Thoracic aorta (tissue), 2 donors: ENCODE measurements at regions not wholly inside any gene's neighbourhood (a gene's known extent, or its start where the extent isn't known, plus 50 kb on each side); places are given as distances from the start of the nearest gene placed in this dataset.

ENCODE experiments used
- ATAC-seq: fragments of 150-250 bp; one replicate; pipeline ENCODE4 v1.8.0; 2017; ENCODE audit warnings: low read depth; ENCODE audit not compliant: insufficient number of reproducible peaks, low FRiP score
- DNase-seq: peaks from one replicate; pipeline ENCODE4 v3.0.0-alpha.2; 2020; ENCODE audit warnings: low spot score
- H3K27ac ChIP-seq, 2 donors: fragments of 200-600 bp; sonication (generic); 1 replicate in 1 of 2; 2 replicates in 1 of 2; pipeline ENCODE4 v1.5.1; 2016; ENCODE audit warnings: mild to moderate bottlenecking in 2 of 2, moderate library complexity in 2 of 2
- H3K27me3 ChIP-seq: fragments of 200-600 bp; sonication (generic); replicated peaks from 2 replicates; pipeline ENCODE4 v1.6.0; 2016; ENCODE audit warnings: mild to moderate bottlenecking; ENCODE audit not compliant: insufficient read depth
- H3K36me3 ChIP-seq: fragments of 200-600 bp; sonication (generic); one replicate; pipeline ENCODE4 v1.5.1; 2016
- H3K4me1 ChIP-seq, 2 donors: fragments of 200-600 bp; sonication (generic); 1 replicate in 1 of 2; 2 replicates in 1 of 2; pipeline versions ENCODE4 v1.5.1 to v1.6.0; 2016; ENCODE audit warnings: low read depth in 2 of 2, mild to moderate bottlenecking in 1 of 2; ENCODE audit not compliant: control insufficient read depth in 1 of 2
- H3K4me3 ChIP-seq: fragments of 200-600 bp; sonication (generic); 2 replicates; pipeline ENCODE4 v1.5.1; 2016; ENCODE audit warnings: mild to moderate bottlenecking
- H3K9me3 ChIP-seq: fragments of 200-600 bp; sonication (generic); 2 replicates; pipeline ENCODE4 v1.5.1; 2016
- TF ChIP-seq, protein P1 (sequence below): fragments of 200-600 bp; sonication (generic); IDR thresholded peaks from one replicate; pipeline ENCODE4 v1.5.1; 2019; ENCODE audit warnings: antibody characterized with exemption

DNA sequence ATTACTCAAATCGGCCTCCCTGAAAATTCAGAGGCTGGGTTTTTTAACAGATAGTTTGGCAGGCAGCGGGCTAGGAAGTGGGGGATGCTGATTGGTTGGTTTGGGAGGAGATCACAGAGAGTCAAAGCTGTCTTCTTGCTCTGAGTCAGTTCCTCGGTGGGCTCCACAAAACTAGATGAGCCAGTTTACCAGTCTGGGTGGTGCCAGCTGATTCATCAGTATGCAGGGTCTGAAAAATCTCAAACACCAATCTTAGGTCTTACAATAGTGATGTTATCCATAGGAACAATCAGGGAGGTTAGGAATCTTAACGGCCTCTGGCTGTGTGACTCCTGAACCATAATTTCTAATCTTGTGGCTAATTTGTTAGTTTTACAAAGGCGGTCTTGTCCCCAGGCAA, 190.7 kb downstream of the C6orf118 start:
- H3K36me3 ChIP-seq: no peaks in the 10 kb centered on the region
- H3K27me3 ChIP-seq: no peaks in the 10 kb centered on the region
- DNase-seq: no peak
- H3K9me3 ChIP-seq: no peaks in the 10 kb centered on the region
- H3K27ac ChIP-seq: no peak overlapping the region
- H3K4me3 ChIP-seq: no peak overlapping the region
- H3K4me1 ChIP-seq: no peaks in the 10 kb centered on the region
- ATAC-seq: no peak
- TF ChIP-seq, protein P1, sequence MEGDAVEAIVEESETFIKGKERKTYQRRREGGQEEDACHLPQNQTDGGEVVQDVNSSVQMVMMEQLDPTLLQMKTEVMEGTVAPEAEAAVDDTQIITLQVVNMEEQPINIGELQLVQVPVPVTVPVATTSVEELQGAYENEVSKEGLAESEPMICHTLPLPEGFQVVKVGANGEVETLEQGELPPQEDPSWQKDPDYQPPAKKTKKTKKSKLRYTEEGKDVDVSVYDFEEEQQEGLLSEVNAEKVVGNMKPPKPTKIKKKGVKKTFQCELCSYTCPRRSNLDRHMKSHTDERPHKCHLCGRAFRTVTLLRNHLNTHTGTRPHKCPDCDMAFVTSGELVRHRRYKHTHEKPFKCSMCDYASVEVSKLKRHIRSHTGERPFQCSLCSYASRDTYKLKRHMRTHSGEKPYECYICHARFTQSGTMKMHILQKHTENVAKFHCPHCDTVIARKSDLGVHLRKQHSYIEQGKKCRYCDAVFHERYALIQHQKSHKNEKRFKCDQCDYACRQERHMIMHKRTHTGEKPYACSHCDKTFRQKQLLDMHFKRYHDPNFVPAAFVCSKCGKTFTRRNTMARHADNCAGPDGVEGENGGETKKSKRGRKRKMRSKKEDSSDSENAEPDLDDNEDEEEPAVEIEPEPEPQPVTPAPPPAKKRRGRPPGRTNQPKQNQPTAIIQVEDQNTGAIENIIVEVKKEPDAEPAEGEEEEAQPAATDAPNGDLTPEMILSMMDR: no peak

DNA sequence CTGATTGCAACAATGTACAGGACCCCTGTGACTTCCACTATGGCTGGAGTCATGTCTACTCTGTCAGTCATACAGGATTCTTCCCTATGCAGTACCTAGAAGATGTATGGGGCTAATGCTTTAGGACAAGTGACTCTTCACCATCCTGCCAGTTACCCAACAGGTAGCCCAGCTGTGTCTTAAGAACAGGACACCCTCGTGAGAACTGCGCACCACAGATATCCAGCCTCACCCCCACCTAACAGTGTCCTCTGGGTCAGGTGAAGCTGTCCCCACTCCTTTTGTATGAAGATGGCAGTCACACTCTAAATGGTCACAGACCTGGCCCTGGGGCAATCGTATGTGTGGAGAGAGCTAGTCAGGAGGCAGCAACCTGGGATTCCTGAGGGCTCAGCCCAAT, 191.6 kb downstream of the C6orf118 start:
- ATAC-seq (no peak), DNase-seq (no peak)
- Histone ChIP-seq H3K36me3 (no peaks in the 10 kb centered on the region), H3K4me3 (no peak overlapping the region), H3K27me3 (no peaks in the 10 kb centered on the region), H3K27ac (no peak overlapping the region), H3K9me3 (no peaks in the 10 kb centered on the region), H3K4me1 (no peaks in the 10 kb centered on the region)
- TF ChIP-seq, protein P1: no peak

DNA sequence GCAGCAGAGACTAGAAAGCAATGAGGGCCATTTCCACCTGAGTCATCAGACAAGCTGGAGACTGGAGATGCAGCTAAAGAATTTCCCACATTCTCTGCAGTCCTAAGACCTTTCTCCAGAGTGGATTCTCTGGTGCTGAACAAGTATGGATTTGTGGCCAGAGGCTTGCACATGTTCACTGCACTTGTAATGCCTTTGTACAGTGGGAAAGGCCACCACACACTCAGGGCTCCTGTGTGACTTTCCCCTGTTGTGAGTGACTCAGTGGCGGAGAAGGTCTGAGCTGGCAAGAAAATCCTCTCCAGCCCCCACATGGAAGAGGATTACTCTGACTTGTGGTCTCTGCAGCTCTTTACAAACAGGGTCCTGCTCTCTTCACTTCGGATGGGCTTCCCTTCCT, 192.3 kb downstream of the C6orf118 start:
- no peaks in the 10 kb centered on the region for H3K27me3 ChIP-seq
- H3K4me3 ChIP-seq: no peak overlapping the region
- no peaks in the 10 kb centered on the region for H3K9me3 ChIP-seq
- H3K36me3 ChIP-seq: no peaks in the 10 kb centered on the region
- DNase-seq (no peak), ATAC-seq (no peak)
- TF ChIP-seq, protein P1: no peak
- H3K4me1 ChIP-seq: no peaks in the 10 kb centered on the region
- H3K27ac ChIP-seq: no peak overlapping the region

DNA sequence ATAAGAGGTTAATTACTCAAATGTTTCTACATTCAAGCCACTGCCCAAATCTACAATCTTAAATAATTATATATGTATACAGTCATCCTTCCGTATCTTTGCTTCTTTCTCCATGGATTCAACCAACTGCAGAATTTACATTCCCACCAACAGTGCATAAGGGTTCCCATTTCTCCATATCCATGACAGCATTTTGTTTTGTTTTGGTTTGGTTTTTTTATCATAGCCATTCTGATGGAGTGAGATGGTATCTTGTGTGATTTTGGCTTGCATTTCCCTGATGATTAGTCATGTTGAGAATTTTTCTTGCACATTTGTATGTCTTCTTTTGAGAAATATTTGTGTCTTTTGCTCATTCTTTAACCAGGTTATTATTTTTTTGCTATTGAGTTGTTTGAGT, 198.5 kb downstream of the C6orf118 start:
- no peak overlapping the region for H3K27ac ChIP-seq
- no peak for DNase-seq
- no peaks in the 10 kb centered on the region for H3K36me3 ChIP-seq
- H3K9me3 ChIP-seq: no peaks in the 10 kb centered on the region
- H3K4me3 ChIP-seq: no peak overlapping the region
- H3K4me1 ChIP-seq: no peaks in the 10 kb centered on the region
- no peak for ATAC-seq
- TF ChIP-seq, protein P1: no peak
- no peaks in the 10 kb centered on the region for H3K27me3 ChIP-seq

DNA sequence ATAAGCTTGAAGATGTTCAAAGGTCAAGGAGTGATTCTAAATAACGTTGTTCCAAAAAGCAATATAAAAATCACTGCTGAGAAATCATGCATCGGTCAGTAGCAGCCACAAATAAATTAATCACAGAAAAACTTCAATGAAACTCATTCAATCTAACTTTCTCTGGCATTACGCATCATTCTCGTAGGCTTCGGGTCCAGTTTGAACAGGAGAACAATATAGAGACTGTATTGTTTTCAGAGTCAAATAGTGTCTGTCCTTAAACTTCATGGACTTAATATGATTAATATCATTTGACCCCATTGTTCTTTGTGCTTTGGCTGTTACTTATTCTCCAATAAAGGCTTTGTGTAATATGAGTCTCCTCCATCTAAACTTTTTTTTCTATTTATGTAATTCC, 200.4 kb downstream of the C6orf118 start:
- H3K9me3 ChIP-seq: no peaks in the 10 kb centered on the region
- TF ChIP-seq, protein P1: no peak
- no peaks in the 10 kb centered on the region for H3K36me3 ChIP-seq
- DNase-seq (no peak), ATAC-seq (no peak)
- no peaks in the 10 kb centered on the region for H3K27me3 ChIP-seq
- H3K4me1 ChIP-seq: no peaks in the 10 kb centered on the region
- H3K27ac ChIP-seq: no peak overlapping the region
- H3K4me3 ChIP-seq: no peak overlapping the region
